Smooth muscle cell (in vitro differentiated cells): ENCODE measurements at regions not wholly inside any gene's neighbourhood (a gene's known extent, or its start where the extent isn't known, plus 50 kb on each side); places are given as distances from the start of the nearest gene placed in this dataset.

Experiments used
- DNase-seq: peaks from one replicate; lab custom pipeline; 2025; ENCODE audit not compliant: unreplicated experiment; lab: John Stamatoyannopoulos, UW
- H2AFZ ChIP-seq: fragments of 200-600 bp; sonication (generic); 2 replicates; pipeline ENCODE4 v1.6.0; 2016; ENCODE audit warnings: antibody characterized with exemption, low read depth, mild to moderate bottlenecking
- H3F3A ChIP-seq: fragments of 200-600 bp; sonication (generic); 2 replicates; pipeline ENCODE4 v1.6.0; 2017; ENCODE audit warnings: antibody characterized with exemption, low read depth
- H3K27ac ChIP-seq: fragments of 200-600 bp; sonication (generic); 2 replicates; pipeline ENCODE4 v1.5.1; 2016; ENCODE audit warnings: low read depth, mild to moderate bottlenecking
- H3K27me3 ChIP-seq: fragments of 200-600 bp; sonication (generic); 2 replicates; pipeline ENCODE4 v1.6.1; 2016; ENCODE audit warnings: low read depth, mild to moderate bottlenecking
- H3K36me3 ChIP-seq: fragments of 200-600 bp; sonication (generic); 2 replicates; pipeline ENCODE4 v1.5.1; 2016; ENCODE audit warnings: low read depth
- H3K4me1 ChIP-seq: fragments of 200-600 bp; sonication (generic); 2 replicates; pipeline ENCODE4 v1.5.1; 2016; ENCODE audit warnings: low read depth
- H3K4me2 ChIP-seq: fragments of 200-600 bp; sonication (generic); 2 replicates; pipeline ENCODE4 v1.6.0; 2016; ENCODE audit warnings: mild to moderate bottlenecking
- H3K4me3 ChIP-seq: fragments of 200-600 bp; sonication (generic); 2 replicates; pipeline ENCODE4 v1.5.1; 2016; ENCODE audit warnings: mild to moderate bottlenecking
- H3K79me2 ChIP-seq: fragments of 200-600 bp; sonication (generic); 2 replicates; pipeline ENCODE4 v1.6.0; 2016; ENCODE audit warnings: low read depth, mild to moderate bottlenecking
- H3K9ac ChIP-seq: fragments of 200-600 bp; sonication (generic); 2 replicates; pipeline ENCODE4 v1.6.0; 2016; ENCODE audit warnings: low read depth
- H3K9me3 ChIP-seq: fragments of 200-600 bp; sonication (generic); replicated peaks from 2 replicates; pipeline ENCODE4 v1.5.1; 2016; ENCODE audit warnings: low read depth
- H4K20me1 ChIP-seq: fragments of 200-600 bp; sonication (generic); 2 replicates; pipeline ENCODE4 v1.6.0; 2016; ENCODE audit warnings: low read depth
- CTCF ChIP-seq: fragments of 200-600 bp; sonication (generic); IDR thresholded peaks from 2 replicates; pipeline ENCODE4 v1.5.1; 2017; ENCODE audit warnings: borderline replicate concordance, mild to moderate bottlenecking, antibody characterized with exemption; ENCODE audit not compliant: insufficient read depth, poor library complexity, severe bottlenecking
- WGBS: methylation state at CpG from one replicate; pipeline ENCODE4 v1.1.7; 2016; ENCODE audit warnings: low lambda C conversion rate; 5-methylcytosine and 5-hydroxymethylcytosine counted together

DNA sequence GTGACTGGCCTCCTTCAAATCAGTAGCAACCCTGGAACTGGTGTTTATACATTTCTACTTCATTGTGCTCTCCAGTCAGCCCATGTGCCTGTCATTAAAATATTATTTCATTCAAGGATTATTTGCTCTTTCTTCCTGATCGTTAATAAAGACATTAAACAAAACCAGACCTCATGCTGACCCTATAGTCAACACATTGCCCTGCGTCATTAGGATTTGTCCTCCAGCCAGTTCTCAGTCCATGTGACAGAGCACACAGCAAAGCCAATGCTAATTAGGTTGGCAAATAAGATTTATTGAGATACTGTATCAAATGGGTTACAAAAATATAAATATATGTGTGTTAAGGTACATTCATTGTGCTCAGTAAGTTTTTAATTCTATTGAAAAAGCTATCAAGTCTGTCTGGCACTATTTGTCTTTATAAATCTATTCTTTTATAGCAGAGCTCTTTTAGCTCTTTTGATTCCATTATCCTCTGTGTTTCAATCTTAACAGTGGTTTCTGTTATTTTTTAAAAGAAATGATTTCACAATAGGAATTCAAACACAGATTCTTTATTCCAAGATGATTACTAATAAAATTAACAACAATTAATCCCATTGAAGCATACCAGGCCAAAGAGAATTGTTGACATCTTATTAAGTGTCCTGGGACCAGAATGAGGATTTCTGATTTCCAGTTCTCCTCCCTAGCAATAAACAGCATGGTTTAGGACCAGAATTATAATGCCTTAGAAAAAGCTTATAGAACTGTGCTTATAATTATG is 209.4 kb upstream of the RGMB start:
- TF ChIP-seq CTCF: no peak
- Histone ChIP-seq H3K4me1 (peaks cover 28% of the 10 kb centered on the region), H3K4me2 (no peak overlapping the region), H3K27ac (no peak overlapping the region), H3F3A (no peaks in the 10 kb centered on the region), H3K9ac (no peak overlapping the region), H3K9me3 (no peaks in the 10 kb centered on the region), H3K4me3 (no peak overlapping the region), H3K36me3 (no peaks in the 10 kb centered on the region), H4K20me1 (no peaks in the 10 kb centered on the region), H3K27me3 (no peaks in the 10 kb centered on the region), H3K79me2 (no peaks in the 10 kb centered on the region), H2AFZ (no peak overlapping the region)
- no peak for DNase-seq
- WGBS: 51% methylated on average over 2 of the region's 2 CpGs

DNA sequence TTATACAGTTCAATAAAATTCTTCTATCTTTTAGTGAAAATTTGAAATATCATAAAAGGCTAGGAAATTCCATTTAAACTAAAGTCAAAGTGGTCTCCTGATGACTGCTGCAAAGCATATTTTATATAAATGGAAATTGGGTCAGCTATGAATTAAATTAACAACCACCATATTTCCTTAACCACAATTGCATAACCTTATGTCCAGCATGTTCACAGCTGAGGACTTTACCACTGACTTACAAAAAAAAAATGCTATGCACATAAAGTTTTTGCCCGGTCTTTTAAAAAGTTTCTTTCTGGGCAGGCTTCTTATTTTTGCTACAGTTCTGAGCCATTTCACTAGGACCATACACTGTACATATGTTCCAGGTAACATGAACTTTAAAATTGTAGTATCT is 208.6 kb upstream of the RGMB start:
- Histone ChIP-seq H3K4me2 (no peak overlapping the region), H3K36me3 (no peaks in the 10 kb centered on the region), H2AFZ (no peak overlapping the region), H3F3A (no peaks in the 10 kb centered on the region), H3K9me3 (no peaks in the 10 kb centered on the region), H4K20me1 (no peaks in the 10 kb centered on the region), H3K27ac (no peak overlapping the region), H3K4me3 (no peak overlapping the region), H3K27me3 (no peaks in the 10 kb centered on the region), H3K79me2 (no peaks in the 10 kb centered on the region), H3K4me1 (peaks cover 28% of the 10 kb centered on the region), H3K9ac (no peak overlapping the region)
- DNase-seq: no peak
- 47% methylated on average over 1 of the region's 1 CpG for WGBS
- no peak for TF ChIP-seq CTCF

GRCh38 chr5:98568336-98568735 is 205.1 kb upstream of the RGMB start:
- H3K27ac ChIP-seq: no peak overlapping the region
- H3K9ac ChIP-seq: no peak overlapping the region
- H3K4me1 ChIP-seq: peaks cover 39% of the 10 kb centered on the region
- no peak overlapping the region for H3K4me3 ChIP-seq
- H3K36me3 ChIP-seq: no peaks in the 10 kb centered on the region
- H4K20me1 ChIP-seq: no peaks in the 10 kb centered on the region
- no peaks in the 10 kb centered on the region for H3K27me3 ChIP-seq
- H3K4me2 ChIP-seq: no peak overlapping the region
- H3K9me3 ChIP-seq: no peaks in the 10 kb centered on the region
- no peak for TF ChIP-seq CTCF
- H3K79me2 ChIP-seq: no peaks in the 10 kb centered on the region
- H3F3A ChIP-seq: no peaks in the 10 kb centered on the region
- DNase-seq: no peak
- H2AFZ ChIP-seq: no peak overlapping the region
- WGBS: 82% methylated on average over 1 of the region's 1 CpG

DNA sequence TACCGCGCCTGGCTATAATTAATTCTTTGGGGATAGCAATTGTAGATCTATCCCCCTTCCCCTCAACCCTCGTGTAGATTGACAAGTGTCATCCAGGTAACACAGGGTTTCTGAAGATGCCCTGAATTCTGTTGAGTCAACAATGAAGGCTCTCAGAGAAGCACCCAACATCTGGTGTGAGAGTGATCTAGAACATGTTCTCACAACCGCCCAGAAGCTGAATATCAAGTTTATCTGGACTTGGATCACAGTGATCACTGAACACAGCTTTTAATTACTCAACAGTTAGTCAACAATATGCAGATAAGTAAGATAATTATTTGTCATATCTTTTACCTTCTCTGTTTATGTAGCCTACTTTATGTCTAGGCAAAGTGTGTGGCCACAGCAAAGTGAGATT is 204.2 kb upstream of the RGMB start:
- Histone ChIP-seq H3K27me3 (no peaks in the 10 kb centered on the region), H3K4me2 (no peak overlapping the region), H3K4me3 (no peak overlapping the region), H3F3A (no peaks in the 10 kb centered on the region), H3K27ac (no peak overlapping the region), H3K79me2 (no peaks in the 10 kb centered on the region), H2AFZ (no peak overlapping the region), H3K4me1 (peaks cover 29% of the 10 kb centered on the region), H3K36me3 (no peaks in the 10 kb centered on the region), H4K20me1 (no peaks in the 10 kb centered on the region), H3K9ac (no peak overlapping the region), H3K9me3 (no peaks in the 10 kb centered on the region)
- no peak for TF ChIP-seq CTCF
- DNase-seq: no peak
- 92% methylated on average over 4 of the region's 4 CpGs for WGBS
